Ishikawa (cell line): ENCODE measurements at regions not wholly inside any gene's neighbourhood (a gene's known extent, or its start where the extent isn't known, plus 50 kb on each side); places are given as distances from the start of the nearest gene placed in this dataset.

Experiments
- CEBPB ChIP-seq: IDR thresholded peaks from 2 replicates; pipeline ENCODE4 v1.6.1; 2012
- CREB1 ChIP-seq: IDR thresholded peaks from 2 replicates; pipeline ENCODE4 v1.6.1; 2012; ENCODE audit warnings: low read depth
- EGR1 ChIP-seq: IDR thresholded peaks from 2 replicates; pipeline ENCODE4 v1.6.1; 2012
- EP300 ChIP-seq: IDR thresholded peaks from 2 replicates; pipeline ENCODE4 v1.6.1; 2012; ENCODE audit warnings: borderline replicate concordance
- FOXM1 ChIP-seq: IDR thresholded peaks from 2 replicates; pipeline ENCODE4 v1.6.1; 2012; ENCODE audit warnings: low read depth, borderline replicate concordance
- MAX ChIP-seq: IDR thresholded peaks from 2 replicates; pipeline ENCODE4 v1.6.1; 2012
- NFIC ChIP-seq: IDR thresholded peaks from 2 replicates; pipeline ENCODE4 v1.6.1; 2012
- RAD21 ChIP-seq: IDR thresholded peaks from 2 replicates; pipeline ENCODE4 v1.6.1; 2012; ENCODE audit warnings: low read depth
- TAF1 ChIP-seq: IDR thresholded peaks from 2 replicates; pipeline ENCODE4 v1.6.1; 2012; ENCODE audit warnings: low read depth, mild to moderate bottlenecking
- TCF12 ChIP-seq: IDR thresholded peaks from 2 replicates; pipeline ENCODE4 v1.6.1; 2012; ENCODE audit warnings: low read depth
- TEAD4 ChIP-seq: IDR thresholded peaks from 2 replicates; pipeline ENCODE4 v1.6.1; 2012
- USF1 ChIP-seq: IDR thresholded peaks from 2 replicates; pipeline ENCODE4 v1.6.1; 2012
- YY1 ChIP-seq: IDR thresholded peaks from 2 replicates; pipeline ENCODE4 v1.6.1; 2012; ENCODE audit warnings: low read depth
- ZBTB7A ChIP-seq: IDR thresholded peaks from 2 replicates; pipeline ENCODE4 v1.6.1; 2012; ENCODE audit warnings: low read depth
- TF ChIP-seq, protein P1 (sequence below): IDR thresholded peaks from 2 replicates; pipeline ENCODE4 v1.6.1; 2012; ENCODE audit warnings: low read depth, mild to moderate bottlenecking

DNA sequence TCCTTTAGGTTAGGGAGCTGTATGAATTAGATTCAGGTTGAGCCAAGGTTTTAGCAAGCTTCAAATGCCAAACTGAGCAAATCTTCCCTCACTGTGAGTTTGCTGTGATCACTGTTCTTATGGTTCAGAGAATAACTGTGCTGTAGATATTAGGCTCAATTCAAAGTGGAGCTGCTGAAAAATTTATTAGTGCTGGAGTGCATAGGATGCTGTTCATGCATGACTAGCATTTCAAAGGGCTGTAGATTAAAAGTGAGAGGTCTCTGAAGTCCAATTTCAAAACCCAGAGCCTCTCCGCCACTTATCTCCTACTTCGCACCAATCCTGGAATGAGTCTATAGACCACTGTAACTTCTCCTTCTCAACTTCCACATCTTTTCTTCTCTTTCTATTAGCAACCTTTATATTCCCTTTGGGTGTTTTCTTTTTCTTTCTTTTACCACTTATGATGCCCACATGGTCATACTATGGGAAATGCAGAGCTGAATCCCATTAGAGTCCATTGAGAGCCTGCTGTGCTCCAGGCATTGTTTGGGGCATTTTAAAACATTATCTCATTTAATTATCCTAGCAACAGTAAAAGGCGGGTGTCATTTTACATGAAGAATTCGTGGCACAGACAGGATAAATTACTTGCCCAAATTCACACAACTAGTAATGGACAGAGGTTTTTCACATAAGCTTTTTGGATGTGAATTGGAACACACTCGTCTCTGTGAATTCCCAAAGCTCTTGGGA is 77.5 kb upstream of the EEA1 start:
- no peak for TF ChIP-seq YY1
- no peak for TF ChIP-seq RAD21
- no peak for TF ChIP-seq CREB1
- TF ChIP-seq FOXM1, result no peak
- no peak for TF ChIP-seq EGR1
- no peak for TF ChIP-seq ZBTB7A
- TF ChIP-seq NFIC, result no peak
- TF ChIP-seq TEAD4, result no peak
- TF ChIP-seq, protein P1, sequence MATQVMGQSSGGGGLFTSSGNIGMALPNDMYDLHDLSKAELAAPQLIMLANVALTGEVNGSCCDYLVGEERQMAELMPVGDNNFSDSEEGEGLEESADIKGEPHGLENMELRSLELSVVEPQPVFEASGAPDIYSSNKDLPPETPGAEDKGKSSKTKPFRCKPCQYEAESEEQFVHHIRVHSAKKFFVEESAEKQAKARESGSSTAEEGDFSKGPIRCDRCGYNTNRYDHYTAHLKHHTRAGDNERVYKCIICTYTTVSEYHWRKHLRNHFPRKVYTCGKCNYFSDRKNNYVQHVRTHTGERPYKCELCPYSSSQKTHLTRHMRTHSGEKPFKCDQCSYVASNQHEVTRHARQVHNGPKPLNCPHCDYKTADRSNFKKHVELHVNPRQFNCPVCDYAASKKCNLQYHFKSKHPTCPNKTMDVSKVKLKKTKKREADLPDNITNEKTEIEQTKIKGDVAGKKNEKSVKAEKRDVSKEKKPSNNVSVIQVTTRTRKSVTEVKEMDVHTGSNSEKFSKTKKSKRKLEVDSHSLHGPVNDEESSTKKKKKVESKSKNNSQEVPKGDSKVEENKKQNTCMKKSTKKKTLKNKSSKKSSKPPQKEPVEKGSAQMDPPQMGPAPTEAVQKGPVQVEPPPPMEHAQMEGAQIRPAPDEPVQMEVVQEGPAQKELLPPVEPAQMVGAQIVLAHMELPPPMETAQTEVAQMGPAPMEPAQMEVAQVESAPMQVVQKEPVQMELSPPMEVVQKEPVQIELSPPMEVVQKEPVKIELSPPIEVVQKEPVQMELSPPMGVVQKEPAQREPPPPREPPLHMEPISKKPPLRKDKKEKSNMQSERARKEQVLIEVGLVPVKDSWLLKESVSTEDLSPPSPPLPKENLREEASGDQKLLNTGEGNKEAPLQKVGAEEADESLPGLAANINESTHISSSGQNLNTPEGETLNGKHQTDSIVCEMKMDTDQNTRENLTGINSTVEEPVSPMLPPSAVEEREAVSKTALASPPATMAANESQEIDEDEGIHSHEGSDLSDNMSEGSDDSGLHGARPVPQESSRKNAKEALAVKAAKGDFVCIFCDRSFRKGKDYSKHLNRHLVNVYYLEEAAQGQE, result no peak

DNA sequence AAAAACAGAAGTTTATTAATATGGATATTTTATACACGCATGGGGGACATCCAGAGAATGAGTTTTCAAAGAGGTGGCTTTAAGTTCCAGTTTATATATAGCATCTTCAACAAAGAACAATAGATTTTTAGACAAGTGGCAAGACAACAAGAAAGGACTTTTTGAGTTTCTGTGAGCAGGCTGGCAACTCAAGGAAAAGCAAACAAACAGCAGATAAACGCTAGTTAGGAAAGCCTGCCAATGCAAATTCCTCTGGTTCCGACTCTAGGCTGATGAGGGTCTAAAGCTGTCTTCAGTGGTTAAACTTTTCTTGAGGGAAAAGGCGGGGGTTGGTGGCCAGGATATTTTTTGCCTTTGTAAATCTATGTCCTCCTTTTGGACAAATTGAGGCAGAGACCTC is 78.4 kb upstream of the EEA1 start:
- TF ChIP-seq RAD21 (no peak), CREB1 (no peak), MAX (no peak), TCF12 (no peak), TEAD4 (no peak), USF1 (no peak), NFIC (no peak), FOXM1 (no peak), YY1 (no peak), CEBPB (no peak), EGR1 (no peak), EP300 (no peak), ZBTB7A (no peak)
- TF ChIP-seq, protein P1, result no peak

DNA sequence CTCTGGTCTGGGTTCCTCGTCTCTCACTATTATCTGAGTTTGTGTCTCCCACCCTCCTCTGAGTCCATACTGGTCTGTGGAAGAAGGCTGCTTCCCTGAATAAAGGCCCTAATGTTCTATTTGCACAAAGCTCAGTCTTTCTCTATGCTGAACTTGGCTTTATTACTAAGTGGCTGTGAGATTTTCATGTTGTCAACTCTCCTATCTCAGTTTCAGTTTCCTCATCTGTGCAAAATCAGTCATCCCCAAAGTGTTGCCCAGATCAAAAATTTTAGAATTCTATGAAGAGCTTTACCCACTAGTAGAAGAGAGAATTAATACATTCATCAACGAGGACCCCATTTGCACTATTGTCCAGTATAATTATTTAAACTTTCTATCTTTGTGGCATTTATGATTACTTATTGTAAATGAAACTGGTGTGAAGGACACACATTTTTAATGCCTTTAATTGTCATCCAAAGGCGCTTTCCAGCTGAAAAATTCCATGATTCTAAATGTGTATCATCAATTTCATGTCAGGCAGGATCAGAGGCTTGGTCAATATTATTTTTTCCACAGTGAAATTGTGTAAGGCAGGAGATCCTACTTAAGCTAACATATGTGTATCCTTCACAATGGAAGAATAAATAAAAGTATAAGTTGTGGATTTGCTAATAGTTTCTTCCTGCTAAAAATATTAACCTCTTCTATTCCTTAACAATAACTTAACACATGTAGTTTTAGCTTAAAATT is 79.1 kb upstream of the EEA1 start:
- no peak for TF ChIP-seq MAX
- TF ChIP-seq EP300, result no peak
- TF ChIP-seq ZBTB7A, result no peak
- TF ChIP-seq RAD21, result no peak
- no peak for TF ChIP-seq NFIC
- TF ChIP-seq, protein P1, result no peak
- TF ChIP-seq EGR1, result no peak

GRCh38 chr12:93009533-93009932 is 80.4 kb upstream of the EEA1 start:
- TF ChIP-seq EGR1, result no peak
- TF ChIP-seq TEAD4, result no peak
- TF ChIP-seq CEBPB, result no peak

- no peak for TF ChIP-seq TEAD4
- TF ChIP-seq YY1, result no peak
- TF ChIP-seq CREB1, result no peak
- no peak for TF ChIP-seq ZBTB7A
- no peak for TF ChIP-seq USF1
- TF ChIP-seq FOXM1, result no peak
- no peak for TF ChIP-seq TAF1
- no peak for TF ChIP-seq EP300
- TF ChIP-seq, protein P1, result no peak
- no peak for TF ChIP-seq TCF12
- no peak for TF ChIP-seq EGR1
- TF ChIP-seq MAX, result no peak
- no peak for TF ChIP-seq CEBPB
- TF ChIP-seq RAD21, result no peak
- TF ChIP-seq NFIC, result no peak
Observed at GRCh38 chr12:93010461-93010860, 81.4 kb upstream of the EEA1 start.
